ENCODE measurements at regions not wholly inside any gene's neighbourhood (a gene's known extent, or its start where the extent isn't known, plus 50 kb on each side); places are given as distances from the start of the nearest gene placed in this dataset.

DNA sequence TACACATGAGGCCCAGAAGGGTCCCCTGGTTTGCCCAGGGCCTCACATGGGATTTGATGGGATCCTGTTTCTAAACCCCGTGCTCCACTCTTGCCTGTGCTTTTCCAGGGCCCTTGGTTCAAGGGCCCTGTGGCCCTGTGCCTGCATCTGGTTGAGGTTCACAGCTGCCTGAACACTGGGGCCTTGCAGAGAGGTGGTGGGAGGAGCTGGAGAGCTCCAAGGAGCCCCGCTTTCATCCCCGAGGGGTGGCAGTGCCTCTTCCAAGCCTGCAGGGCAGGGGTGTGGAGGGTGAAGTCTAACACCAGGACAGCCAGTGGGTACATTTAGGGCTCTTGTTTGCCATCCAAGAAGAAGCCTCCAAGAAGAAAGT lies 82.3 kb downstream of the GLI2 start:
- ChIA-PET CTCF (no interaction called here), POLR2A (no interaction called here)
- Histone ChIP-seq H3K4me2 (ENCODE audit: insufficient read depth, low read length) (no peak overlapping the region), H3K9ac (replicated peaks; ENCODE audit: extremely low read depth, insufficient read depth, low read length) (no peak overlapping the region), H3K4me1 (ENCODE audit: control insufficient read depth, extremely low read depth, insufficient read depth, low read length) (no peaks in the 10 kb centered on the region), H2AFZ (ENCODE audit: low read depth, low read length) (no peak overlapping the region), H3K9me3 (replicated peaks; ENCODE audit: control insufficient read depth, insufficient read depth, low read length) (no peaks in the 10 kb centered on the region), H4K20me1 (replicated peaks; ENCODE audit: control insufficient read depth, extremely low read depth, insufficient read depth, low read length) (no peaks in the 10 kb centered on the region), H3K27me3 (ENCODE audit: control insufficient read depth in 2 of 2, insufficient read depth in 2 of 2, low read length in 2 of 2) (peaks cover 1 to 6% of the 10 kb centered on the region in 2 experiments), H3K4me3 (replicated peaks in 1 of 3; ENCODE audit: insufficient read depth in 1 of 3, low read depth in 1 of 3, low read length in 3 of 3) (no peak overlapping the region), H3K79me2 (ENCODE audit: control insufficient read depth, insufficient read depth, low read length) (no peaks in the 10 kb centered on the region), H3K36me3 (ENCODE audit: control insufficient read depth in 2 of 2, extremely low read depth in 1 of 2, insufficient read depth in 2 of 2, low read length in 2 of 2) (no peaks in the 10 kb centered on the region), H3K27ac (ENCODE audit: insufficient read depth, low read depth, low read length) (no peak overlapping the region), H3K9me1 (replicated peaks; ENCODE audit: control insufficient read depth, extremely low read depth, insufficient read depth, low read length) (no peaks in the 10 kb centered on the region)
- dilution Hi-C loops (cut with MboI; ENCODE audit: extremely low pct_ligation_motif_present, low sequenced_read_pairs) (no loop called here), intact Hi-C loops (cut with micrococcal nuclease) (no loop called here)
- no TSS peak for BruUV-seq (replicated peaks)
- no peak for TF ChIP-seq JUN (IDR thresholded peaks at IDR 0.05; ENCODE audit: borderline replicate concordance, insufficient read depth, insufficient read length, low read depth)
- TF ChIP-seq EZH2 (IDR thresholded peaks at IDR 0.05; ENCODE audit: borderline replicate concordance, low read depth, low read length, severe bottlenecking): no peak
- TF ChIP-seq, protein P1, sequence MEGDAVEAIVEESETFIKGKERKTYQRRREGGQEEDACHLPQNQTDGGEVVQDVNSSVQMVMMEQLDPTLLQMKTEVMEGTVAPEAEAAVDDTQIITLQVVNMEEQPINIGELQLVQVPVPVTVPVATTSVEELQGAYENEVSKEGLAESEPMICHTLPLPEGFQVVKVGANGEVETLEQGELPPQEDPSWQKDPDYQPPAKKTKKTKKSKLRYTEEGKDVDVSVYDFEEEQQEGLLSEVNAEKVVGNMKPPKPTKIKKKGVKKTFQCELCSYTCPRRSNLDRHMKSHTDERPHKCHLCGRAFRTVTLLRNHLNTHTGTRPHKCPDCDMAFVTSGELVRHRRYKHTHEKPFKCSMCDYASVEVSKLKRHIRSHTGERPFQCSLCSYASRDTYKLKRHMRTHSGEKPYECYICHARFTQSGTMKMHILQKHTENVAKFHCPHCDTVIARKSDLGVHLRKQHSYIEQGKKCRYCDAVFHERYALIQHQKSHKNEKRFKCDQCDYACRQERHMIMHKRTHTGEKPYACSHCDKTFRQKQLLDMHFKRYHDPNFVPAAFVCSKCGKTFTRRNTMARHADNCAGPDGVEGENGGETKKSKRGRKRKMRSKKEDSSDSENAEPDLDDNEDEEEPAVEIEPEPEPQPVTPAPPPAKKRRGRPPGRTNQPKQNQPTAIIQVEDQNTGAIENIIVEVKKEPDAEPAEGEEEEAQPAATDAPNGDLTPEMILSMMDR (IDR thresholded peaks at IDR 0.05; ENCODE audit: extremely low read depth in 1 of 2, insufficient read depth in 1 of 2, low read depth in 1 of 2, low read length in 2 of 2): no peak
- TF ChIP-seq, protein P2, sequence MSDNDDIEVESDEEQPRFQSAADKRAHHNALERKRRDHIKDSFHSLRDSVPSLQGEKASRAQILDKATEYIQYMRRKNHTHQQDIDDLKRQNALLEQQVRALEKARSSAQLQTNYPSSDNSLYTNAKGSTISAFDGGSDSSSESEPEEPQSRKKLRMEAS (IDR thresholded peaks at IDR 0.05; ENCODE audit: insufficient read depth, insufficient read length): no peak
- no peak for TF ChIP-seq POLR2AphosphoS5 (IDR thresholded peaks at IDR 0.05; ENCODE audit: insufficient read depth, low read depth, low read length)
- TF ChIP-seq FOS (IDR thresholded peaks at IDR 0.05; ENCODE audit: borderline replicate concordance, insufficient read depth, low read length): no peak
- no peak for TF ChIP-seq MYC (IDR thresholded peaks at IDR 0.05; ENCODE audit: low read depth, low read length)
- no peak for TF ChIP-seq POLR2A (IDR thresholded peaks at IDR 0.05; ENCODE audit: low read depth, low read length)
- no peak for TF ChIP-seq GATA2 (IDR thresholded peaks at IDR 0.05; ENCODE audit: insufficient read depth, insufficient read length, low read depth, low read length)
- DNase-seq (ENCODE audit: low read depth, low spot score) (no peak), FAIRE-seq (no peak)
